ENCODE measurements at regions not wholly inside any gene's neighbourhood (a gene's known extent, or its start where the extent isn't known, plus 50 kb on each side); places are given as distances from the start of the nearest gene placed in this dataset.

DNA sequence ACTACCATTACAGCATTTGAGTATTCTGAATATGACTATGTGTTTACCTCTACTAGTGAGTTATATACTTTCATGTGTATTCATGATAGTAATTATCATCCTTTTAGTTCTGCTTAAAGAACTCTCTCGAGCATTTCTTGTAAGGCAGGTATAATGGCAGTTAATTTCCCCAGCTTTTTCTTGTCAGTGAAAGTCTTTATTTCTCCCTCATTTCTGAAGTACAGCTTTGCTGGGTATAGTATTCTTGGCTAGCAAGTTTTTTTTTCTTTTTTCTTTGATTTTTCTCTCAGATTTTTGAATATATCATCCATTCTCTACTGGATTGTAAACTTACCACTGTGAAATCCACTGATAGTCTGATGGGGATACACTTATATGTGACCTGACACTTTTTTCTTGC is 165.9 kb upstream of the ARHGAP5 start:
- TF ChIP-seq, protein P1, sequence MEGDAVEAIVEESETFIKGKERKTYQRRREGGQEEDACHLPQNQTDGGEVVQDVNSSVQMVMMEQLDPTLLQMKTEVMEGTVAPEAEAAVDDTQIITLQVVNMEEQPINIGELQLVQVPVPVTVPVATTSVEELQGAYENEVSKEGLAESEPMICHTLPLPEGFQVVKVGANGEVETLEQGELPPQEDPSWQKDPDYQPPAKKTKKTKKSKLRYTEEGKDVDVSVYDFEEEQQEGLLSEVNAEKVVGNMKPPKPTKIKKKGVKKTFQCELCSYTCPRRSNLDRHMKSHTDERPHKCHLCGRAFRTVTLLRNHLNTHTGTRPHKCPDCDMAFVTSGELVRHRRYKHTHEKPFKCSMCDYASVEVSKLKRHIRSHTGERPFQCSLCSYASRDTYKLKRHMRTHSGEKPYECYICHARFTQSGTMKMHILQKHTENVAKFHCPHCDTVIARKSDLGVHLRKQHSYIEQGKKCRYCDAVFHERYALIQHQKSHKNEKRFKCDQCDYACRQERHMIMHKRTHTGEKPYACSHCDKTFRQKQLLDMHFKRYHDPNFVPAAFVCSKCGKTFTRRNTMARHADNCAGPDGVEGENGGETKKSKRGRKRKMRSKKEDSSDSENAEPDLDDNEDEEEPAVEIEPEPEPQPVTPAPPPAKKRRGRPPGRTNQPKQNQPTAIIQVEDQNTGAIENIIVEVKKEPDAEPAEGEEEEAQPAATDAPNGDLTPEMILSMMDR (IDR thresholded peaks at IDR 0.05), result no peak
- TF ChIP-seq POLR2A (IDR thresholded peaks at IDR 0.05), result no peak
